Progenitor cell of endocrine pancreas (in vitro differentiated cells): ENCODE measurements at regions not wholly inside any gene's neighbourhood (a gene's known extent, or its start where the extent isn't known, plus 50 kb on each side); places are given as distances from the start of the nearest gene placed in this dataset.

Experiments
- DNase-seq: peaks from one replicate; pipeline ENCODE4 v3.0.0; 2021; ENCODE audit warnings: low spot score; ENCODE audit not compliant: unreplicated experiment
- H3K27ac Mint-ChIP-seq: 2 replicates; pipeline ENCODE4 v1.8.0; 2021; ENCODE audit warnings: mild to moderate bottlenecking, moderate library complexity, mixed read lengths
- H3K27me3 Mint-ChIP-seq: 2 replicates; pipeline ENCODE4 v1.8.0; 2021; ENCODE audit warnings: mixed read lengths
- H3K36me3 Mint-ChIP-seq: 2 replicates; pipeline ENCODE4 v1.8.0; 2022; ENCODE audit warnings: mixed read lengths; ENCODE audit not compliant: insufficient read depth
- H3K4me1 Mint-ChIP-seq: 2 replicates; pipeline ENCODE4 v1.8.0; 2021; ENCODE audit warnings: low read depth, mixed read lengths
- H3K4me3 Mint-ChIP-seq: 2 replicates; pipeline ENCODE4 v1.8.0; 2021; ENCODE audit warnings: low read depth, mild to moderate bottlenecking, moderate library complexity, mixed read lengths
- H3K9me3 Mint-ChIP-seq: 2 replicates; pipeline ENCODE4 v1.8.0; 2021; ENCODE audit warnings: low read depth, mixed read lengths
- CTCF ChIP-seq: fragments of 200-600 bp; sonication (generic); IDR thresholded peaks from one replicate; pipeline ENCODE4 v1.5.0; 2021; ENCODE audit warnings: antibody characterized with exemption, mild to moderate bottlenecking; ENCODE audit not compliant: unreplicated experiment

- H3K27me3 Mint-ChIP-seq: no peaks in the 10 kb centered on the region
- no peaks in the 10 kb centered on the region for H3K4me1 Mint-ChIP-seq
- H3K9me3 Mint-ChIP-seq: peaks cover 7% of the 10 kb centered on the region
- no peak overlapping the region for H3K27ac Mint-ChIP-seq
- no peak overlapping the region for H3K4me3 Mint-ChIP-seq
- TF ChIP-seq CTCF: no peak
- DNase-seq: no peak
- no peaks in the 10 kb centered on the region for H3K36me3 Mint-ChIP-seq
Measured at GRCh38 chr4:120218981-120219380, 152.3 kb upstream of the MAD2L1 start.

- TF ChIP-seq CTCF: no peak
- Mint-ChIP-seq H3K36me3 (no peaks in the 10 kb centered on the region), H3K4me1 (no peaks in the 10 kb centered on the region), H3K9me3 (peaks cover 7% of the 10 kb centered on the region), H3K4me3 (no peak overlapping the region), H3K27me3 (no peaks in the 10 kb centered on the region), H3K27ac (no peak overlapping the region)
- DNase-seq: no peak
Measured at GRCh38 chr4:120215350-120215749, 148.7 kb upstream of the MAD2L1 start.

- TF ChIP-seq CTCF: no peak
- no peak overlapping the region for H3K4me3 Mint-ChIP-seq
- no peaks in the 10 kb centered on the region for H3K27me3 Mint-ChIP-seq
- H3K27ac Mint-ChIP-seq: no peak overlapping the region
- H3K4me1 Mint-ChIP-seq: no peaks in the 10 kb centered on the region
- no peaks in the 10 kb centered on the region for H3K9me3 Mint-ChIP-seq
- no peak for DNase-seq
- H3K36me3 Mint-ChIP-seq: no peaks in the 10 kb centered on the region
Measured at GRCh38 chr4:120211408-120212015, 144.9 kb upstream of the MAD2L1 start.

- no peak for TF ChIP-seq CTCF
- H3K4me3 Mint-ChIP-seq: no peak overlapping the region
- no peaks in the 10 kb centered on the region for H3K36me3 Mint-ChIP-seq
- no peak for DNase-seq
- no peaks in the 10 kb centered on the region for H3K27me3 Mint-ChIP-seq
- no peak overlapping the region for H3K27ac Mint-ChIP-seq
- no peaks in the 10 kb centered on the region for H3K4me1 Mint-ChIP-seq
- H3K9me3 Mint-ChIP-seq: no peaks in the 10 kb centered on the region
Measured at GRCh38 chr4:120209706-120210105, 143.1 kb upstream of the MAD2L1 start.

- Mint-ChIP-seq H3K36me3 (no peaks in the 10 kb centered on the region), H3K9me3 (no peaks in the 10 kb centered on the region)
Measured at GRCh38 chr4:120207021-120207420, 140.4 kb upstream of the MAD2L1 start.

More at GRCh38 chr4:120207021-120207420, 140.4 kb upstream of the MAD2L1 start:
- Mint-ChIP-seq H3K4me3 (no peak overlapping the region), H3K4me1 (no peaks in the 10 kb centered on the region), H3K27me3 (no peaks in the 10 kb centered on the region), H3K27ac (no peak overlapping the region)
- TF ChIP-seq CTCF: no peak
- DNase-seq: no peak
